Suppressor macrophage treated with lipopolysaccharide for 1 hour (primary cell): ENCODE measurements at regions not wholly inside any gene's neighbourhood (a gene's known extent, or its start where the extent isn't known, plus 50 kb on each side); places are given as distances from the start of the nearest gene placed in this dataset.
"Not testable (repeated sequence)": the region's sequence is repeated elsewhere in the genome, so short reads cannot be mapped to it uniquely, and the experiment has no call there.

Experiments used
- DNase-seq, 3 donors: peaks; one replicate each; pipeline ENCODE4 v3.0.0-alpha.2; 2020 to 2022

DNA sequence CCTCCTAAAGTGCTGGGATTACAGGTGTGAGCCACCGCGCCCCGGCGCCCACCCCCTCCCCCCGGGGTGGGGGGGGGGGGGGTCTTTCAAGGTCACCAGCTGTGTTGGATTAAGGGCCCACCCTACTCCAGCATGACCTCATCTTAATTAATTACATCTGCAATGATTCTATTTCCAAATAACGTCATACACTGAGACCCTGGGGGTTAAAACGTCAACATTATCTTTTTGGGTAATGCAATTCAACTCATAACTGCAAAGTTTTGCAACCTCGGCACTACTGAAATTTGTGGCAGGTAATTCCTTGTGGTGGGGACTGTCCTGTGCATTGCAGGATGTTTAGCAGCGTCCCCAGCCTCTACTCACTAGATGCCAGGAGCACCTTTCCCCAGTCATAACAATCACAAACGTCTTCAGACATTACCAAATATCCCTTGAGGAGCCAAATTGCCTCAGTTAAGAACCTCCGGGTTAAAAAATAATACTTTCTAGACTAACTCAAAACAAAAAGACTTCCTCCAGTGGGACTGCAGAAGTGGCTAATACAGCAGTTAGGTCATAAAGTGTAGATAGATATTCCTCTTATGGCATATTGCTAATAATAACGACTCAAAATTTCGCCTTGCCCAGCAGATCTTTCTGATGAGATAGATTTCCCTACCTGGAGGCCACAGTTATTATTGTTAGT is 233.0 kb upstream of the KAZN start:
- no peak for DNase-seq

DNA sequence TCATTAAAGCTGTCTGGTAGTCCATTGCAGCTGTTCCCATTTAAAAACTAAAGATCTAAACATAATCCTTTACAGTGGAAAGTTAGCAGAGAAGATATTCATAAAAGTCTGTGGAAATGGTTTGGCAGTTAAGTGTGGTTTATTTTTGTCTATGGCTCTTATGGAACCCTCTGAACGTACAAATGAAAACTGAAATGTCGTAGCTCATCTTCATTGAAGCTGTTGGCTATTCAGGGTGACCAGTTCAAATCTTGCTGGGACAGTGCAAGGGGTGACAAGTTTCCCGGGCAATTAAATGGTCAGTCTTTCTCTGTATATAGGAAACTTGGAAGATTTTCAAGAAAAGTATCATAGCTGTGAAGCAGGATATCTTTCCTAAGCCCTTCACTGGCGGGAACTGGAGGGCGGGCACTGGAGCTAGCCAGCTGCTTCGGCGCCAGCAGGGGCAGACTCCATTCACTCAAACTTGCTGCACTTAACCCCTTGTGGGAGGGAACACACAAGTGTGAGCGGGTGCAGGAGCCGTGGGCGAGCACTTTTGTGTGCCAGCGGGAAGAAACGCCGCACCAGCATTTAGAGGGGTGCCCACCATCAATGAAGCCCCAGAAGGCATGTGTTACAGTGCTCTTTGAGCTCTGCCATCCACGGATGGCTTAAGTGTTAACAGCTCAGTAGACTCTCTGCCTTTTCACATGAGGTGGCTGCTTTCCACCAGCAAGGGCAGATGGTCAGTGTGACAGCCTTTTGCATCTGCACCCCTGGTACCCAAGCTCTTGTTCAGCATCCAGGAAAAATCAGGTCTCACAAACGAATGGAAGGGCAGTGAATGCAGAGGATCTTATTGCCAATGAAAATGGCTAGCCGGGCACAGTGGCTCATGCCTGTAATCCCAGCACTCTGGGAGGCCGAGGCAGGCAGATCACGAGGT is 232.1 kb upstream of the KAZN start:
- DNase-seq, result no peak

DNA sequence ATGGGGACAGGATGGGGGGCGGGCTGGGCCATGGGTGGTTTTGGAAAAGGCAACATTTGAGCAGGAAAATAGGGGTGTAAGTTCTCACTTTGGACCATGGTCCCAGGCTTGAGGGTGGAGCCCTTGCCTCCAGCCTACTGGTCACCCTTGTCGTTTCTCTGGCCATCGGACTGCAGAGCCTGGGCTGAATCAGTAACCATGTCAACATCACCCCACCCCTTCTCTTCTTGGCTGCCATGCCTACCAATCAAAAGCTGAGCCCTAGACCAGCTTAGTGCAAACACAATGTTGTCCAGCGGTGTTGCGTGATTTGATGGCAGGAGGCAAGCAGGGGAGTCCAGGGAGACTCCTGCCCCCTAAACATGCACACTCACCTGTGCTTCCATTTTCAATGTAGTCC is 231.0 kb upstream of the KAZN start:
- no peak for DNase-seq

DNA sequence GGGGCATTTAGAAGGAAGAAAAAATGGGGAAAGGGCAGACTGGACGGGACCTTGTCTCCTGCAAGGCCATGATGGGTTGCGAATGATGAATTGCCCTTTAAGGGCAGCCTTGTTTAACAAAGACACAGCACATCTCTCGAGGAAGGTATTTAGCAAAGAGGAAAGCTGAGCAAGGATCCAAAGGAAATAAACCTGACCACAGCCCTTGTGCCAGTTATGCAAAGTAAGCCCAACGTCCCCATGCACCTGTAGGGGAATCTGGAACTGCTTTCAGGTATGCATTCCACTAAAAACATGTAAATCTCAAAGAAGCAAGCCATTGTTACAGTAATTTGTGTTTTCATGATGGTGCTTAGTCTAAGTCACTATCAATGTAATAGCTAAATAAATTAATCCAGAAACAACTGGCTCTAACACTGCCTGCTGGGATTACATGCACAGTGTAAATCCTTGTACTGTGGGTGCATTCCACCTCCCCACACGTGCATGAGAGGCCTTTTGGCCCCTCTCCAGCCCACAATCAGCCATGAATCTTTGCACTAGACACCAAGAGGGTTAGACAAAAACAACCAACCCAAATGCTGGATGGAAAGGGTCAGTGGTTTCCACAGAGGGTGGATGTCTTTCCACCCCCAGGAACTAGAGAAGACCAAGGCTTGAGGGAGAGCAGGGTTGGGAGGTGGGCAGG is 228.8 kb upstream of the KAZN start:
- no peak for DNase-seq

DNA sequence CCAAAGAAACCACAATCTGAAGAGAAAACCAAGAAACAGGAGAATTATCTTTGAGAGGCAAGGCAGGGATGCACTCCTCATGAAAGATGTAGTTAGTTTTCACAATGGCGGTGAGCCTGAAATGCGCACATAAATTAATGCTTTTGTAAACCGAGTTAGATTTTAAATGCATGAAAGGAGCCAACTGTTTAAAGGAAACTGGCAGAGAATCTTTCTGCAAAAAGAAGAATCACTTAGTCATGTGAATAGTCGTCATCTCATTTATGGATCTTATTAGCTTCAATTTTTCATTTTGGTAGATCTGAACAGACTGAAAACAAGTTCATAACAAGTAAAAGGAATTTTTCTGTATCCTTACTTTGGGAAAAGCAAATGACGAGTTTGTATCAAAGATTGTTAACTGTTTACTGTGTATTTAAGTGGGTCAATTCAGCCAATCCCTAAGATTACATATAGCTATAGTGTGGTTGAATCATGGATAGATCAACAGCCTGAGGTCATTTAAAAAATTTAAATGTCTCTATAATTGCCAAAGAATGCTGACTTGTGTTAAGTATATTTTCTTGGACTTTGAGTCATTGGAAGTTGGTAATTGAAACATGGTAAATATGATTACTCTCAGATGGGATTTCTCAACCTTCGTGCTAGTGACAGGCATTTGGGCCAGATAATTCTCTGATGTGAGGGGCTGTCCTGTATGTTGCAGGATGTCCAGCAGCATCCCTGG is 226.6 kb upstream of the KAZN start:
- DNase-seq, result no peak

DNA sequence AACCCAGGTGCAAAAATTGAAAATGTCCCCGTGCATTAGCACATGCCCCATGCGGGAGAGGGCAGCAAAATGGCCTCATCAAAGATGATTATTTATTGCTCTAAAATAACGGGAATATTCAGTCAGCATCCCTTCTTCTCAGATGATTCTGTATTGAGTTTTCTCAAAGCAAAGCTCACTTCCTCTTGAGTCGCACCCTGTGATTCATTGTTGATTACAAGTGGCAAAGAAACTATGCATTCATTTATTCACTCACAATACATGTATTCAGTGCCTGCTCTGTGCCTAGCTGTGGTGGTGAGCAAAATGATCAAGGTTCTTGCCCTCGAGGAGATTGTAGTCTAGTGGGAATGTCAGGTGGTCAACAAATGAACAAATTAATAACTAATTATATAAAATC is 226.0 kb upstream of the KAZN start:
- DNase-seq, result no peak

DNA sequence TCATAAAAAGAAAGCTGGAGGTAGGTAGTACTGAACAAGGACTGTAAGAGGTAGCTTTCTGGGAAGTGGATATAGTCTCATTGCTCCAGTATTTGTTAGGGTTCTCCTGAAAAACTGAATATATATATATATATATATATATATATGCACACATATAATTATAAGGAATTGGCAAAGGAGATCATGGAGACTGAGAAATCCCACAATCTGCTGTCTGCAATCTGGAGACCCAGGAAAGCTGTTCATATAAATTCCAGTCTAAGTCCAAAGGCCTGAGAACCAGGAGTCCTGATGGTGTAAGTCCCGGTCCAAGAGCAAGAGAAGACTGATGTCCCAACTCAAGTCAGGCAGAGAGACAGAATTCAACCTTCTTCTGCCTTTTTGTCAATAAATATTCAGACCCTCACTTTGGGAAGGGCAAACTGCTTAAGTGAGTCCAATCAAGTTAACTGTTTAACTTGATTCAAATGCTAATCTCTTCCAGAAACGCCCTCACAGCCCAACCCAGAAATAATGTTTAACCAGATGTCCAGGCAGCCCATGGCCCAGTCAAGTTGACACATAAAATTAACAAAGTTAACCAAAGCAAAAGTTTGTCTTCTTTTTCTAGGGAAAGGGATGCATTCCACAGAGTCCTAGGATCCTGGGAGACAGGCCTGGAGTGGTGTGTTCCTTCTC is 225.3 kb upstream of the KAZN start:
- DNase-seq, result no peak

DNA sequence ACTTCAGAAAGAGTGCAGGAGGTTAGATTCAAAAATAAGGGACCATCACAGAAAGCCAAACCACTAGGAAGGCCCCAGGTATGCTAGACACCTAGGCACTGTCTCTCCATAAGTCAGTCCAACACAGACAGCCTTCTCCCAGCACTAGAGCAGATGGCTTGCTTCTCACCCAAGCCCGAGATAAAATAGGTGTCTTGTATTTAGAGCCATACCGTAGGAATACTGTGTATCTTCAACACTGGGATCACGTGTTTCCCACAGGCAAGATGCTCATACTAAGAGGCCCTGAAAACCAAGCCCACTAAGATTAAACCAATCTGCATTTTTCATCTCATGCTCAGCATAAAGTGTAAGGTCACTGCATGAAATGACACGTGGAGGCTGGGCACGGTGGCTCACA is 223.3 kb upstream of the KAZN start:
- DNase-seq, result no peak

DNA sequence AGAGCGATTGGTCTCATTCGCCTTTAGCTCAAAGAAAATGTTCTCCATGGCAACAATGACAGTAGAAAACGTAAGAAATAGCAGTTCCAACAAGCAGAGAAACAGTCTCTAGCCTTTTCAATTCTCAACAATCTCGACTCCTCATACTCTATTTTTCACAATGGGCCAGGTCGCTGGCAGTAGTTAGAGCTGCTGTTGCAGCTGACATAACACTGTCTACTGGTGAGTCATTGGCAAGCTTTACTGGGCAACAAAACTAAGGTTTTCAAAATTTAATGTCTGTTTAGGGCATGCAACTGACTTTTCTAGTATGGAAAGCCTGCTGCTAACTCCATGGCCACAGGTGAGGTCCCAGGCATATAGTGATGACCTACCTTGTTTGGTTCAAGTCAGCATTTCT is 221.1 kb upstream of the KAZN start:
- DNase-seq, result no peak

DNA sequence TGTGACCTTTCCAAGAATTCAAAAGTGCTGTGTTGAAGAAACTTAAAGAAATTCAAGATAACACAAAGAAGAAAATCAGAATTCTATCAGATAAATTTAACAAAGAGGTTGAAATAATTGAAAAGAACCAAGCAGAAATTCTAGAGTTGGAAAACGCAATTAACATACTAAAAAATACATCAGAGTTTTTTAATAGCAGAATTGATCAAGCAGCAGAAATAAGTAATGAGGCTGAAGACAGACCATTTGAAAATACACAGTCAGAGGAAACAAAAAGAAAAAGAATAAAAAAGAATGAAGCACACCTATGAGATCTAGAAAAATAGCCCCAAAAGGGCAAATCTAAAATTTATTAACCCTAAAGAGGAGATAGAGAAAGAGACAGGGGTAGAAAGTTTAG is 218.1 kb upstream of the KAZN start:
- DNase-seq, result no peak

DNA sequence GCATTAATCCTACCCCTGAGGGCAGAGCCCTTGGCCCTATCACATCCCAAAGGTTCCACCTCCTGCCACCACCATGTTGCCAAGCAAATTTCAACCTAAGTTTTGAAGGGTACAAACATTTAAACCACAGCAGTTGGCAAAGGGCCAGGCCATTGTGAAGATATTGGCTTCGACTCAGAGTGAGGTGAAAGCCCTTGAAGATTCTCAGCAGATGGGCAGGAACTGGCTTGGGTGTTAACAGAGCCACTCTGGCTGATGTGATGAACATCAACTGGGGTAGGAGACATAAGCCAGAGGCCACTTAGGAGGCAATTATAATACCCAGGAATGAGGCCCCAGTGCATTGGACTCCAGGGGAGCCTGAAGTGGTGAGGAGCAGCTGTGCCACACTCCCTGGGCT is 207.7 kb upstream of the KAZN start:
- DNase-seq, result no peak

DNA sequence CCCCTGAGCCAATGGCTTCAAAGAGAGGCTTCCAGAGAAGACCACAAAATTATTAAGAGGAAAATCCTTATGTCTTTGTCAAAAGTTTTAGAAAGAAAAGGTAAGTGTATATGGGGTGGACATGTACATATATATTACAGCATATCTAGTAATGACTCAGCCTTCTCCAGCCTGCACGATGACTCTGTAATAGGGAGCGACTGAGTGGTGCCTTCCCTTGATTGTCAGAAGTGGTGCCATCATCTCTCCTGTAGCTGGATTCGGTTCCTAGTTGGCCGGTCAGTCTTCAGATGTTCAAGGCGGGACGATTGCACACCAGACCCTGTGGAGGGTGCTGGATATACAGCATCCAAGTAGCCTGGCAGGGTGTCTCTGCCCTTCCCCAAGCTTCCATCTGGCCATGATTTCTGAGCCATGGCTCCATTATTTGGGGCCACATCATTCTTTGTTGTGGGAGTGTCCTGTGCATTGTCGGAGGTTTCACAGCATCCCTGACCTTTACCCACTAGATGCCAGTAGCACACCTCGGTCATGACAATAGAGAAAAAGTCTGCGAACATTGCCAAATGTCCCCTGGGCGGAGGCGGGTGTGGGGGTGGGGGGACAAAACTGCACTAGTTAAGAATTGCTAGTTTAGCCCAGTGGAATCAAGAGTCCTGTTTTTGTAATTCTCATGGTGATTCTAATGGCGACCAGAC is 206.2 kb upstream of the KAZN start:
- DNase-seq, result no peak

DNA sequence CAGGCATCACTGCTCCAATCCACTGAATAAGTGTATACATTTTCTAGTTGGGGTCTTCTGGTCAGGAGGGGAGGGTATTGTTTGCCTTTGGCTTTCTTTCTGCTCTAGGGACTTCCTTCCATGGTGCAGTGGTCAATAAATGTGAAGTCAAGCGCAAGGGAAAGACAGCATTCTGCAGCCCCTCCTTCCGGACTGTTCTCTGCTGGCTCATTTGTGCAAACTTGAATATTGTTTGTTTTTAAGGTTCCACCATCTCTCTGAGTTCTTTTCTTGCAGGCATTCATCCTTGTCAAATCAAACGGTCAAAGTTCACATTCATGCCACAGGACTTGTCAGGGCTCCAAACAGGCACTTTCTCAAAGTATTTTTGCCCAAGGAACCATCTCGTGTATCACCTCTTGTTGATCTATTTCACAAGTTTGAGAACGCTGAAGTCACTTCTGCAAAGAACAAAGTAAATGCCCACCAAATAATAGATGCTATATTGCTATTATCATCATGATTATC is 205.6 kb upstream of the KAZN start:
- DNase-seq, result no peak

DNA sequence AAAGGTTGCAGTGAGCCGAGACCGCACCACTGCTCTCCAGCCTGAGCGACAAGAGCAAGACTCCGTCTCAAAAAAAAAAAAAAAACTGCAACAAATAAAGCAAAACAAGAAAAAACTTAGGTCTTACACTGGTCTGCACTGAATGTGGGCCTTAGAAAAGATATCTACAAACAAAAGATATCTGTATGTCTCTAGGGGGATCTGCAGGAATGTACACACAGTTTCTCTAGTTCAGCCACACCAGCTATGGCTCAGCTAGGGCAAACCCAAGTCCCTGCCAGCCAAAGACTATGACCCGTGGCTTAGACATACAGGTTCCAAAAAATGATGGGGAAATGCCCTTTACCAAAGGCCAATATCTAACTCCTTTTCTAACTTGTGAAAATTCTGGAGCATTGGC is 202.4 kb upstream of the KAZN start:
- DNase-seq, result no peak

DNA sequence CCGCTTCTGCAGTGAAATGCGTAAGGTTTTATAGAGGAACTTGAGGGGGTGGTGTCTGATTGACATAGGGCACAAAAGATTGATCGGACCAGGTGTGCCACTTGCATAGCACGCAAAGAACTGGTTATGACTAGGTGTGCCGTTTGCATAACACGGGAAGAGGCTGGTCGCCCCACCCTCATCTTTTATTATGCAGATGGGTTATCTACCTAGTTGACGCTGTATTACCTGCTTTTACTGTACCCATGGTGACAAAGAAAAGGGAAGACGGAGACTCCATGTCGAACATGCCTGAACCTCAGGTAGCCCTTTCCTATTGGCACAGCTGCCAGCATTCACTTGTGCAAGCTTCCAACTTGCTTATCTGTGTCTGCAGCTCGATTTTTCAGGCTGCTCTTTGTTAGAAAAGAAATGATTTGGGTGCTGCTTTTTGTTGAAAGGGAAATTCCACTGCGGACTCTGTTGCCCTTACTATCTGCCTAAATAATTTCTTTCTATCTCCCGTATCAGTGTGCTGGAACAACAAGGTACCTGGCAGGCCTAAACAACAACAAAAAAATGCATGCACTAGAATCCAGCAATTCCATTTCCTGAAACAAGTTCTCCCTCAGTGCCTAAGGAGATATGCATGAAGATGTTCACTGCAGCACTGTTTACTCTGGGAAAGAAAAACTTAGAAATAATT is 194.4 kb upstream of the KAZN start:
- DNase-seq, result no peak

DNA sequence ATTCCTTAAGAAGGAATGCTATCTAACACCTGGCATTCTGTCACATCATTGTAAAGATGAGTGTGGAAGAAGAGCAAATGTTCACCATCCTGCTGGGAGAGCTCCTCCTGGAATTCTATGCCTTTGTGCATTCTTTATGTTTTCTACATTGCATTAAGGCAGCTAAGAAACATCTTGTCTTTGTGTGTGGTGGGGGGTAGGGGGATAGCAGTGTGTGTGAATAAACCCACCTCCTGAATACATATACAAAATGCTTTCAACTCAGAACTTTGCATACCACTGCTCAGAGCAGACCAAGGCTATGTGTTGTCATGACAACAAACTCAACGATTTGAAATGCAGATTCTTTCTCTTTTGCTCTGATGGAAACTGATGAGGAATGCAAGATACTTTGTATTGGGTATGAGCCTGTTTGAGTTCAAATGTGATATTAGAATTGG is 193.6 kb upstream of the KAZN start:
- no peak for DNase-seq

DNA sequence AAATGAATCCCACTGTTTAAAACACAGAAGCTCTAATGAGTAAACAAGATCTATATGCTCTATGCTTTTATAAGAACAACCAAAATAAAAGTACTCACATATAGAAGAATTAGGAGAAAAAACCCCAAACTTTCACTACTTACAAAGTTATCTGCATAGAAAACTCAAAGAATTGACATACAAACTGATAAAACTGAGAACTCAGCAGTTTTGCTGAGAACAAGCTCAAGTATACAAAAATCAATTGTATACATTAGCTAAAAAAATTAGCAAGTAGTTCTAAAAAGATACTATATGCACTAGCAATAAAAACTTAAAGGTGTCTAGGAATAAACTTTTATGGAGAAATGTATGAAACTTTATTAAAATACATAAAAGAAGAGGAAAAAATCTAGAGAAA is 186.2 kb upstream of the KAZN start:
- no peak for DNase-seq

DNA sequence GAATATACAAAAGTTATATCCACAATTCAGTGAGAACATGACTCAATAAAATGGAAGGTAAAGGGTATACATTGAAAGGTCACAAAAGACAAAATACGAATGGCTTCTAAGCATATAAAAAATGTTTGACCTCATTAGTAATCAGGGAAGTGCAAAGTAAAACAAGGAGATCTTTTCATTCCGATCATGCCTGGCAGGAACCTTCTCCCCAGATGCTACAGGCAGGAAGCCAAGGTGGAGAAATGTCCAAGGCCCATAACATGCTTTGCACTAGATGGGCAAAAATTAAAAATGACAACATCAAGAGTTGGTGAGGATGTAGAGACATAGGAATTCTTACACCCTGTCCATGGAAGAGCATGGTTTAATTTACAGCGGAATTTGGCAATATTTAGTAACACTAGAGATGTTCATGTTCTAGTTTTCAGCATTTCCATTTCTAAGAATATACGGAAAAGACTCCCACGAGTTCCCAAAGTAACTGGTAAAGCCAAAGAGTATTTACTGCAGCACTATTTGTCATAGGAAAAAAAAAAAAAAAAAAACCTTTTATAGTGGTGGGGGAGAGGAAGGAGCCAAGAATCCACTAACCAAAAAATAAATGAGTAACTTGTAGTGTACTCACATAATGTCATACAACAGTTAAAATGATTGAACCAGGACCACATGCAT is 184.5 kb upstream of the KAZN start:
- DNase-seq, result no peak

DNA sequence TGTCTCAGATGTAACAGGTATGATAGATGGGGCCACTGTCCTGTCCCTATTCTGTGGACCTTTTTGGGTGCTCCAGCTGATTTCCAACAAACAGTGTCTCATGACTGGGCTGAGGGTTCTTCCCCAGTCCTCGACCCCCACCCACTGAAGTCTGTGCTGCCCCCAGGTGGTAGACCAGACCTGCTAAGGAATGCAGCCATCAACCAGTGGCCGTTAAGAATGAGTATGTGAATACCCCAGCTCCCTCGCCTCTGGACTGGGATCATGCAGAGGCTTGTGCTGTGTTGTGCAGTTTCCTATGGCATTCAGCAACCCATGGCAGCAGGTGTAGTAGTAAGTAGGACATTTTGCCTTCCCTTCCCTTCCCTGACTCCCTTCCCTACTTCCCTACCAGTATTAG is 183.1 kb upstream of the KAZN start:
- DNase-seq, result no peak

DNA sequence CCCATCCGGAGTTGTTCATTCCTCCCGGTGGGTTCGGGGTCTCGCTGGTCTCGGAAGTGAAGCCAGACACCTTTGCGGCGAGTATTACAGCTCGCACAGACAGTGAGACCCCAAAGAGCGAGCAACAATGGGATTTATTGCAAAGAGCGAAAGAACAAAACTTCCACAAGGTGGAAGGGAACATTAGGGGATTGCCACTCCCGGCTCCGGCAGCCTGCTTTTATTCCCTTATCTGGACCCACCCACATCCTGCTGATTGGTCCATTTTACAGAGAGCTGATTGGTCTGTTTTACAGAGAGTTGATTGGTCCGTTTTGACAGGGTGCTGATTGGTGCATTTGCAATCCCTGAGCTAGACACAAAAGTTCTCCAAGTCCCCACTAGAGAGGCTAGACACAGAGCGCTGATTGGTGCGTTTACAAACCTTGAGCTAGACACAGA is 178.7 kb upstream of the KAZN start:
- not testable (repeated sequence) for DNase-seq
